Upper lobe of left lung (tissue), 6 donors: ENCODE measurements at regions not wholly inside any gene's neighbourhood (a gene's known extent, or its start where the extent isn't known, plus 50 kb on each side); places are given as distances from the start of the nearest gene placed in this dataset.

Source experiments
- ATAC-seq, 2 donors: fragments of 200-7000 bp; cut with Tn5 transposase; one replicate each; pipeline ENCODE4 v1.9.1; 2022; ENCODE audit warnings: mild to moderate bottlenecking in 2 of 2, moderate library complexity in 2 of 2; ENCODE audit not compliant: low FRiP score in 2 of 2
- DNase-seq, 2 donors: peaks; one replicate each; pipeline ENCODE4 v3.0.0-alpha.2; 2019 to 2020
- H3K27ac ChIP-seq, 4 donors: fragments of 200-600 bp; sonication (generic); one replicate each; pipeline ENCODE4 v1.5.1; 2016 to 2019
- H3K27me3 ChIP-seq, 4 donors: fragments of 200-600 bp; sonication (generic); one replicate each; pipeline ENCODE4 v1.5.1; 2017 to 2019
- H3K36me3 ChIP-seq, 4 donors: fragments of 200-600 bp; sonication (generic); one replicate each; pipeline ENCODE4 v1.5.1; 2016 to 2019
- H3K4me1 ChIP-seq, 4 donors: fragments of 200-600 bp; sonication (generic); one replicate each; pipeline ENCODE4 v1.5.1; 2018 to 2019
- H3K4me3 ChIP-seq, 4 donors: fragments of 200-600 bp; sonication (generic); one replicate each; pipeline ENCODE4 v1.5.1; 2017 to 2019; ENCODE audit warnings: mild to moderate bottlenecking in 2 of 4, moderate library complexity in 1 of 4
- H3K9me3 ChIP-seq, 4 donors: fragments of 200-600 bp; sonication (generic); one replicate each; pipeline ENCODE4 v1.5.1; 2018 to 2019
- CTCF ChIP-seq, 6 experiments: fragments of 450-650 bp in 4 of 6; fragments of 200-600 bp in 2 of 6; sonication (generic) in 2 of 6; IDR thresholded peaks; one replicate each; pipeline ENCODE4 v1.5.1; 2016 to 2019; ENCODE audit warnings: antibody characterized with exemption in 6 of 6
- EP300 ChIP-seq, 4 donors: sonication (generic); formaldehyde crosslinking; IDR thresholded peaks; one replicate each; pipeline ENCODE4 v1.5.1; 2017; ENCODE audit warnings: antibody characterized with exemption in 4 of 4, control low read depth in 2 of 4
- POLR2A ChIP-seq, 4 donors: fragments of 450-650 bp; IDR thresholded peaks; one replicate each; pipeline ENCODE4 v1.5.1; 2016 to 2017; ENCODE audit warnings: antibody characterized with exemption in 4 of 4, mild to moderate bottlenecking in 2 of 4
- POLR2AphosphoS5 ChIP-seq, 2 donors: sonication (generic); formaldehyde crosslinking; IDR thresholded peaks; one replicate each; pipeline ENCODE4 v1.5.1; 2017; ENCODE audit warnings: antibody characterized with exemption in 2 of 2
- WGBS, 2 donors: methylation state at CpG; one replicate each; pipeline ENCODE4 v1.1.5; 2017 to 2018; 5-methylcytosine and 5-hydroxymethylcytosine counted together
- donor health status: DM: no; HTN: no; CAD: no; lungs with moderate emphysema.
- donor health status: DM: no; HTN: yes; CAD: no; lungs with severe emphysema.

- H3K4me3 ChIP-seq, result no peak overlapping the region
- H3K36me3 ChIP-seq, result no peaks in the 10 kb centered on the region
- no peaks in the 10 kb centered on the region for H3K27me3 ChIP-seq
- 87 to 91% methylated on average over 4 to 6 of the region's 6 CpGs for WGBS, 2 donors
- ATAC-seq, result no peak
- no peaks in the 10 kb centered on the region for H3K9me3 ChIP-seq
- H3K4me1 ChIP-seq, result peaks cover 0 to 4% (median 2%) of the 10 kb centered on the region in 4 donors
- H3K27ac ChIP-seq, result no peak overlapping the region
- DNase-seq, result no peak
- TF ChIP-seq CTCF (IDR thresholded peaks at IDR 0.05) (no peak), EP300 (IDR thresholded peaks at IDR 0.05) (no peak), POLR2A (IDR thresholded peaks at IDR 0.05) (no peak), POLR2AphosphoS5 (IDR thresholded peaks at IDR 0.05) (no peak)
Measured at GRCh38 chr20:50242548-50242862, 51.9 kb downstream of the CEBPB start.

- no peak for TF ChIP-seq CTCF (IDR thresholded peaks at IDR 0.05)
- no peak for ATAC-seq
Measured at GRCh38 chr20:50242863-50243609, 52.4 kb downstream of the CEBPB start.

GRCh38 chr20:50243610-50244351 lies 53.2 kb downstream of the CEBPB start:
- Histone ChIP-seq H3K9me3 (no peaks in the 10 kb centered on the region), H3K27ac (no peak overlapping the region), H3K4me3 (no peak overlapping the region), H3K27me3 (no peaks in the 10 kb centered on the region), H3K4me1 (no peaks in the 10 kb centered on the region), H3K36me3 (no peaks in the 10 kb centered on the region)
- WGBS, 2 donors, result 94% methylated on average over 8 to 15 of the region's 15 CpGs
- TF ChIP-seq POLR2AphosphoS5 (IDR thresholded peaks at IDR 0.05) (no peak), CTCF (IDR thresholded peaks at IDR 0.05) (no peak), EP300 (IDR thresholded peaks at IDR 0.05) (no peak), POLR2A (IDR thresholded peaks at IDR 0.05) (no peak)
- ATAC-seq (no peak), DNase-seq (no peak)

More at GRCh38 chr20:50242863-50243609, 52.4 kb downstream of the CEBPB start:
- DNase-seq, result peak in 1 of 2 donors; percentile 77
- no peaks in the 10 kb centered on the region for H3K36me3 ChIP-seq
- WGBS, 2 donors, result 71 to 81% methylated on average over 5 to 25 of the region's 27 CpGs
- H3K4me3 ChIP-seq, result no peak overlapping the region
- peaks cover 0 to 4% (median 0%) of the 10 kb centered on the region in 4 donors for H3K4me1 ChIP-seq
- no peak overlapping the region for H3K27ac ChIP-seq
- no peaks in the 10 kb centered on the region for H3K9me3 ChIP-seq
- H3K27me3 ChIP-seq, result no peaks in the 10 kb centered on the region

GRCh38 chr20:50244352-50245149 lies 53.9 kb downstream of the CEBPB start:
- Histone ChIP-seq H3K27ac (no peak overlapping the region), H3K4me1 (no peaks in the 10 kb centered on the region), H3K9me3 (no peaks in the 10 kb centered on the region), H3K27me3 (no peaks in the 10 kb centered on the region), H3K36me3 (no peaks in the 10 kb centered on the region), H3K4me3 (no peak overlapping the region)
- DNase-seq (no peak), ATAC-seq (no peak)
- WGBS, 2 donors, result 91 to 93% methylated on average over 6 to 9 of the region's 9 CpGs
- TF ChIP-seq POLR2AphosphoS5 (IDR thresholded peaks at IDR 0.05) (no peak), CTCF (IDR thresholded peaks at IDR 0.05) (no peak), POLR2A (IDR thresholded peaks at IDR 0.05) (no peak), EP300 (IDR thresholded peaks at IDR 0.05) (no peak)
